ENCODE measurements at regions not wholly inside any gene's neighbourhood (a gene's known extent, or its start where the extent isn't known, plus 50 kb on each side); places are given as distances from the start of the nearest gene placed in this dataset.
A peak's percentile ranks its signal among the peaks of the same experiment; 100 is the strongest.

DNA sequence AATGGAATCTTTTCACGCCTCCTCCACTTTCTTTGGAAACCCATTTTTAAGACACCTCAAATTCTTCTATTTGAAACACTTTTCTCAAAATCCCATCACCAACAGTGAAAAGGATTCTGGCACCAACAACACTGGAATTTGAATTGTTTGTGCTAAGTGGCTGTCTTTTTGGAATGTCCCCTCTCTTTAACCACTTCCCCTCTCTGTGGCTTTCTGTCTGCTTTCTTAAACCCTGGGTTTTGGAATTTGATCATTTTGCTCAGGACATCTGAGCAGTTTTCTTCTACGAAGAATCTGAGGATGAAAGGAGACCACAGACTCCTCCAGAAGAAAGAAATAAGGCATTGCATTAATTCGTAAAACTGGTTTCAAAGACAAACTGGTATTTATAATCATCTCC lies 89.0 kb downstream of the MXRA5 start:
- no peak for DNase-seq (ENCODE audit: low read depth, low spot score)
- in situ Hi-C loops (cut with HindIII; ENCODE audit: low pct_unique_long_range_greater_than_20kb, low sequenced_read_pairs) = no loop called here

DNA sequence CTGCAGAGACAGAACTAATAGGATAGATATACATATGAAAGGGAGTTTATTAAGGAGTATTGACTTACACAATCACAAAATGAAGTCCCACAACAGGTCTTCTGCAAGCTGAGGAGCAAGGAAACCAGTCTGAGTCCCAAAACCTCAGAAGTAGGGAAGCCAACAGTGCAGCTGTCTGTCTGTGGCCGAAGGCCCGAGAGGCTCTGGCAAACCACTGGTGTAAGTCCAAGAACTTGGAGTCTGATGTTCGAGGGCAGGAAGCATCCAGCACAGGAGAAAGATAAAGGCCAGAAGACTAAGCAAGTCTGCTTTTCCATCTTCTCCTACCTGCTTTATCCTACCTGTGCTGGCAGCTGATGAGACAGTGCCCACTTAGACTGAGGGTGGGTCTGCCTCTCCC lies 89.6 kb downstream of the MXRA5 start:
- in situ Hi-C loops (cut with HindIII; ENCODE audit: low pct_unique_long_range_greater_than_20kb, low sequenced_read_pairs) = no loop called here
- DNase-seq (ENCODE audit: low read depth, low spot score) = no peak

DNA sequence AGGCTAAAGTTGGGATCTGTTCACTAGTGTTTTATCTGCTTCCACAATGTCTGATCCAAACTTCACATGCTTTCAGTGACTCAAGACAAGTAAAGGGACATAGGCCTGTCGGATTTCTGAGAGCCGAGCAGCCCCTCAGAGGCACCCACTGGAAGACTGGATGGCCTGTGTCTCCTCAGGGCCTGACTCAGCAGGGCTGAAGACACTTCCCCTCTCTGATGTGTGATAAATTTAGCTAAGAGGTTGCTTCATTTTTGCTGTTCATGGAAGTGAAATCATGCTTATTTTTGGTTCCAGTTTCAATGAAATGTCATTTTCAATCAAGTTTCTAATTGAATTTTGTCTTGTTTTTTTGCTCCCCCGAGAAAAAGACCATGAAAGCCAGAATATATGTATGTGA lies 93.7 kb downstream of the MXRA5 start:
- in situ Hi-C loops (cut with HindIII; ENCODE audit: low pct_unique_long_range_greater_than_20kb, low sequenced_read_pairs) = no loop called here
- no peak for DNase-seq (ENCODE audit: low read depth, low spot score)

DNA sequence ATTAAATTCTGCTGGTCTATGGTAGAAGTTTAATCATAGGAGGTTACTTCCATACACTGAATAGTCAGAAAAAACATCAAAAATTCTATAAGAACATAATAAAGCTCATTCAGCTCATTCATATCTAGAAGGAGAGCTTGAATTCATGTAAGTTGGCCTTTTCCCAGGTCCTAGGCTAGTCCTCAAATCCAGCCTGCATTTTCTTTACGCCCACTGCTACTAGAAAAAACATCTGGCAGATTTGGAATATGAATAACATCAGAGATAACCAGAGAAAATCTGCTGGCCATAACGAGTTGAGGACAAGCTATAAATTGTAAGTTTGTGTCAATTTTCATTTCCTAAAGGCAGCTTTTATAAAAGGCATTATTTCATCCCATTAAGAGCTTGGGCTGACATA lies 95.5 kb downstream of the MXRA5 start:
- DNase-seq (ENCODE audit: low read depth, low spot score) = no peak
- in situ Hi-C loops (cut with HindIII; ENCODE audit: low pct_unique_long_range_greater_than_20kb, low sequenced_read_pairs) = no loop called here

DNA sequence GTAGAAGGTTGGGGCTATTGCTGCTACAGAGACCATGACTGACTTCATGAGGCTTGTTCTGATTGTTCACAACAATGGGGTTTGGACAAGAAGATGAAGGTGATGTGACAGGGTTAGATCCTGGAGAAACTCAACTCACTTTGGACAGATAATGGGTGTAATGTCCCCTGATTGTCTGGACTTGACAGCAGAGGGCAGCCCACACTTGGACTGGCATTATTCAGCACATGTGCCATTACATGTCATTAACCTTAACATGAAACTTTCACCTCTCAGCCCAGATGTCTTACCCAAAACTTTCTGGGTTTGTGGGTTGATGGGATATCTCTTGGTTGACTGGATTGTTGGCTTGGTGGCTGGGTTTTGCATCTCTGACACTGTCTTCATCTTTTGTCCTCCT lies 101.5 kb downstream of the MXRA5 start:
- peak; percentile 4 for DNase-seq (ENCODE audit: low read depth, low spot score)
- in situ Hi-C loops (cut with HindIII; ENCODE audit: low pct_unique_long_range_greater_than_20kb, low sequenced_read_pairs) = no loop called here

DNA sequence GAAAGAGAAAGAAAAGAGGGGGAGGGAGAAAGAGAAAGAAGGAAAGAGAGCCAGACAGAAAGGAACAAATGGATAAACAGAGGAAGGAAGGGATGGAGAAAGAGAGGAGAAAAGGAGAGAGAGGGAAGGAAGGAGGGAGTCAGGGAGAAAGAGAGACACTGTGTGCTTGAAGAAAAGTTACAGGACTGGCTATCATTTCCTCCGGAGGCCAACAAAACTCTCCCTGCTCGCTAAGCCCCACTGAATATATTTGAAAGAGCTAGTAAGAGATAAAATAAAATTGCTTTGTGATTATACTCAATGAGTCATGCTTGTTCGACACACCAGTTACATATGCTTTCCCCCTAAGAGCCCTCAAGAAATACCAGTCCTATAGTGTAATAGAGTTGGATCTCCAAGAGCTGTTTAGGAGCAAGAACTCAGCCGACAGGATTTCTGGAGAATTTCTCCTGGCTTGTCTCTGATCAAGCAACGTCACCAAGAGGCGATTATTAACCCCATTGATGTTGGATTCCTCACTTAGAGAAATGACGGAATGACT lies 102.2 kb downstream of the MXRA5 start:
- in situ Hi-C loops (cut with HindIII; ENCODE audit: low pct_unique_long_range_greater_than_20kb, low sequenced_read_pairs) = no loop called here
- no peak for DNase-seq (ENCODE audit: low read depth, low spot score)

DNA sequence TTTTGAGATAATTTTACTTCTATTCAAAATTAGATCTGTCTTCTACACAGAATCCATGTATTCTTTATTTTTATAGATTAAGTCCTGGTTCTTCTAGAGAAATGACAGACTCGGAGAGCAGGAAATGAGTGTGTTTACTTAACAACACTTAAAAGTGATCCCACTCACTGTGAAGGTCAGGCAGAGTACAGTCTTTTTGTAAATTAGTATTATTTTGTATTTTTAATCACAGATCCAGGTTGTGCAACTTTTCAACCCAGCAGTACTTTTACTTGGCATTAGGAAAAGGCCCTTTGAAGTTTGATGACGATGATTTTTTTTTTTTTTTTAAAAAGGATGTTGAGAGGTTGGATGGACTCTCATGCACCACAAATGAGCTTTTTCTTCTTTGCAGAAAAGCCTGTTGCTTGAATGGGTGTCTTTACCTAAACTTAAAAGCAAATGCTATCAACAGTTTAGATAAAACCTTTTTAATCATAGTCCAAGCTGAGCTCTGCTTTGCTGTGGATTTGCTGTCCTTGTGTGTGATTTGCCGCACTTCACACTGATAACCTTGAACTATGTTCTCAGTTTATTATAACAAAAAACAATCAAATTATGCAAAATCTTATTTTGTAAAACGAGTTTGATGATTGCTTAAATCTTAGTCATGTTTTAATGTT lies 114.1 kb downstream of the MXRA5 start:
- DNase-seq (ENCODE audit: low read depth, low spot score) = no peak
- in situ Hi-C loops (cut with HindIII; ENCODE audit: low pct_unique_long_range_greater_than_20kb, low sequenced_read_pairs) = no loop called here

DNA sequence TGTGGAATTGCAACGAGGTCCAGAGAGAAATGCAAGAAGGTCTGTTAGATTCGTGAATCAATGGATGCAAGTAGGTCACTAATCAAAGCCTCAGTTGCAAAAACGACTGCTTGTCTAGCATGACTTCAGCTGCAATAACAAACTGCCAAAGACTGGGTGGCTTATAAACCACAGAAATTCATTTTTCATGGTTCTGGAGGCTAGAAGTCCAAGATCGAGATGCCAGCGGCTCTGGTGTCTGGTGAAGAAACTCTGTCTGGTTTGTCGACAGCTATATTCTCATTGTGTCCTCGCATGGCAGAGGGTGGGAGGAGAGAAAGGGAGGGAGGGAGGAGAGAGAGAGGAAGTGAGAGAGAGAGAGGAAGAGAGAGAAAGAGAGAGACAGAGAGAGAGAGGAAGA lies 114.7 kb downstream of the MXRA5 start:
- in situ Hi-C loops (cut with HindIII; ENCODE audit: low pct_unique_long_range_greater_than_20kb, low sequenced_read_pairs) = no loop called here
- no peak for DNase-seq (ENCODE audit: low read depth, low spot score)

DNA sequence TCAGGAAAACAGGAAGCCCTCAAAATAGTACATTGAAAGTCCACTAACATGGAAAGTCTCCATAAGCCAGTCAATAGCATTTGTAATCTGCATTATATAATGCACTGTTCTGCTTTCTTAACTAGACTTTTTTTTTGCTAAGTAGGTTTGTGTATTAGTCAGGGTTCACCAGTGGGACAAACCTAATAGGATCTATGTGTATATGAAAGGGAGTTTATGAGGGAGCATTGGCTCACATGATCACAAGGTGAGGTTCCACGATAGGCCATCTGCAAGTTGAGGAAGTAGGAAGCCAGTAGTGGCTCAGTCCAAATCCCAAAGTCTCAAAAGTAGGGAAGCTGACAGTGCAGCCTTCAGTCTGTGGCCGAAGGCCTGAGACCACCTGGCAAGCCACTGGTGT lies 116.0 kb downstream of the MXRA5 start:
- DNase-seq (ENCODE audit: low read depth, low spot score) = no peak
- in situ Hi-C loops (cut with HindIII; ENCODE audit: low pct_unique_long_range_greater_than_20kb, low sequenced_read_pairs) = no loop called here

DNA sequence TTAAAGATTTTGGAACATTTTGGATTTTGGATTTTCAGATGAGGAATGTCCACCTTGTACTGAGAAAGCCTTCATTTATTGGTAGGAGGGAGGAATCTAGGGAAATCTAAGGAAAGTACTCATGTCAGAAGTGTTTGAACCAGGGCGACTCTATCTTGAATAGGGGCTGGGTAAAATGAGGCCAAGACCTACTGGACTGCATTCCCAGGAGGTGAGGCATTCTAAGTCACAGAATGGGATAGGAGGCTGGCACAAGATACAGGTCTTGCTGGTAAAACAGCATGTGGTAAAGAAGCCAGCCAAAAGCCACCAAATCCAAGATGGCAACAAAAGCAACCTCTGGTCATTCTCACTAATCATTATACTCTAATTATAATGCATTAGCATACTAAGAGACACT lies 118.9 kb downstream of the MXRA5 start:
- DNase-seq (ENCODE audit: low read depth, low spot score) = no peak
- in situ Hi-C loops (cut with HindIII; ENCODE audit: low pct_unique_long_range_greater_than_20kb, low sequenced_read_pairs) = no loop called here

DNA sequence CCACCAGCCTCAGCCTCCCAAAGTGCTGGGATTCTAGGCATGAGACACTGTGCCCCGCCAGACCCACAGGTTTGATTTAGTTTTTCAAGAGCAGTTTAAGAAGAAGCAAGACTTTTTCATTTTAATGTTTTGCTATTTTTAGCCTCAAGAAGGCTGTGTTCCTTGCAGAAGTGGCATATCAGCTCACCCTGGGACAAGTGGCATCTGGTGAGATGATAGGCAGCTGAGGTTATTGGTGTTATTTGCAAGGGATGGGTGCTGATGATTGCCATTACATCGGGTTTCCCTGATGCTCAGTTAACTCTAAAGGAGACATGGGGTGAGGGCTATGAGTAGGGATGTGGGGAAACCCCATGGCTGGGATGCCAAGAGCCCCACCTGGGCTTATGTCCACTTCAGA lies 120.4 kb downstream of the MXRA5 start:
- in situ Hi-C loops (cut with HindIII; ENCODE audit: low pct_unique_long_range_greater_than_20kb, low sequenced_read_pairs) = no loop called here
- DNase-seq (ENCODE audit: low read depth, low spot score) = no peak

DNA sequence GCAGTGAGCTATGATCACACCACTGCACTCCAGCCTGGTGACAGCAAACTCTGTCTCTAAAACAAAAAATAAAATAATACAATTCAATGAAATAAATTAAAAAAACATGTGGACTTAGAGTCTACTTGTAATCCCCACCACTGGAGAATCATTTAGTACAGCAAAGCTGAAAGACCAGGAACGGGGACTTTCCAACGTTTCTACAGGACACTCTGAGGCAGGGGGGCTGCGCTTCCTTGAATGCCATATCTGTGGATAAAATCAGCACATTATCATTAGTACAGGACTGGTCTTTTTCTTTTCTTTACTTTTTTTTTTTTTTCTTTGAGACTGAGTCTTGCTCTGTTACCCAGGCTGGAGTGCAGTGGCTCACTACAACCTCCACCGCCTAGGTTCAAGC lies 124.8 kb downstream of the MXRA5 start:
- in situ Hi-C loops (cut with HindIII; ENCODE audit: low pct_unique_long_range_greater_than_20kb, low sequenced_read_pairs) = no loop called here
- DNase-seq (ENCODE audit: low read depth, low spot score) = no peak

DNA sequence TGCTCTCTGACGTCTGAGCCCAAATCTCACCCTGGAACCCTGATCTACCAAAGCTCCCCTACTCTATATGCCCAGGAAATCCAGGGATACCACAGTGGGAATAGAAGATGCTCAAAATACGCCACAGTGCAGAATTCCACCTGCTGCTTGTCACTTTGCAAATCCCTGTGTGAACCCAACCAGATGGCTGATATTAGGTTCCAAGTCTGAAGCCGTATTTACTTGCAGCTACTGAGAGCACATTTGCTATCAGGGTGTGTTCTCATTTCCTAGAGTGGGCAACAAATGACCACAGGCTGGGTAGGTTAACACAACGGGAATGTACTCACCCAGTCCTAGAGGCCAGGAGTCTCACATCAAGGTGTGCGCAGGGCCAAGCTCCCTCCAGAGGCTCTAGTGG lies 126.8 kb downstream of the MXRA5 start:
- DNase-seq (ENCODE audit: low read depth, low spot score) = no peak
- in situ Hi-C loops (cut with HindIII; ENCODE audit: low pct_unique_long_range_greater_than_20kb, low sequenced_read_pairs) = no loop called here

DNA sequence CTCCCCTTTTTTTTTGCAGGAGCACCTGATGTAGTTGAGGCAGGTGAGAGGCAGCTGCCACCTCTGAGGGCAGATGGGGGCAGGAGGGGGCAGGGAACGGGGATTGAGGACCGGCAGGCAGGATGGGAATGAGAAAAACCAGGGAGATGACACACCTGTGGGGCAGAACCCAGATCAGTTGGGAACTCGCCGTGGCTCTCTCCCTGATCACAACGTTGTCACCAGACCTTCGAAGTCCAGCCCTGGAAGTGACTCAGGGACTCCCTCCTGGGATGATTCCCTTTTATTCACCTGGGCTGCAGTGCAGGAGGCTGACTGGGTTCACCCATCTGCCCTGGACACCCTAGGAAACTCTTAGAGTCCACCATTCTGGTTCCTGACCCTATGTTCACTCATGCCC lies 127.2 kb downstream of the MXRA5 start:
- in situ Hi-C loops (cut with HindIII; ENCODE audit: low pct_unique_long_range_greater_than_20kb, low sequenced_read_pairs) = no loop called here
- DNase-seq (ENCODE audit: low read depth, low spot score) = no peak

DNA sequence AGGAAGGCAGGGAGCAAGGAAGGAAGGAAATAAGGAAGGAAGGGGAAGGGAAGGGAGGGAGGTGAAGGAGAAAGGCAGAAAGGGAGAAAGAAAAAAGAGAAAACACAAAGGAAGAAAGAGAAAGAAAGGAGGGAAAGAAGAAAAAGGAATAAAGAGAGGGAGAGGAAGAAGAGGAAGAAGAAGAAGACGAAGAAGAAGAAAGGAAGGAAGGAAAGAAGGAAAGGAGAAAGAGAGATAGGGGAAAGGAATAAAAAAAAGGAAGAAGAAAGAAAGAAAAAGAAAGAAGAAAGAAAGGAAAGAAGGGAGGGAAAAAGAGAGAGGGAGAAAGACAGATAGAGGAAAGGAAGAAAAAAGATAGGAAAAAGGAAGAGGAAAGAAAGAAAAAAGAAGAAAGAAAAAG lies 128.0 kb downstream of the MXRA5 start:
- DNase-seq (ENCODE audit: low read depth, low spot score) = no peak
- in situ Hi-C loops (cut with HindIII; ENCODE audit: low pct_unique_long_range_greater_than_20kb, low sequenced_read_pairs) = no loop called here

DNA sequence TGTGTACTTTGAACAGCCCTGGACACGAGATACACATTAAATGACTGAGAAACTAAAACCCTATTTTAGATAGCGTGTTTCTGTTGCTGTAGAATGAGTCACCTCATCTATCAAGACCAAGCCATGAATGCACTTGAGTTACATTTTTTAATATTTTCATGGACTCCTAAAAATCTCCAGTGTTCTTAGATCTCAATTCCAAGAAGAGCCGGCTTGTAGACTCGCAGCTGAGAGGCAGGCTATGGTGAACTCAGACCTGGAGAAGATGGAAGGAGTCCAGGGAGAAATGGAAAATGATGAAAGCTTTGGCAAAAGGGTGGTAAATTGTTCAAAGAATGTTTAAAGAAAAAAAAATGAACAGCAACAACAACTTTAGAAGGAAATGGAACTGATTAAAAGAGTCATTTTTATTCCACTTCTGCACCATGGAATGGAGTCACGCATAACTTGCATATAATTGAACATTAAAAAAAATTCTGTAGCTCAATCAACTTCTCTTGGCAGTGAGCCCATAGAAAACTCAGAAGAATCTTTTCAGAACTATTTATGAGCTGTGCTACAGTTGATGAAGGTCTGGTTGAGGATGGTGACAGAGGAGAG lies 129.8 kb downstream of the MXRA5 start:
- in situ Hi-C loops (cut with HindIII; ENCODE audit: low pct_unique_long_range_greater_than_20kb, low sequenced_read_pairs) = no loop called here
- no peak for DNase-seq (ENCODE audit: low read depth, low spot score)

DNA sequence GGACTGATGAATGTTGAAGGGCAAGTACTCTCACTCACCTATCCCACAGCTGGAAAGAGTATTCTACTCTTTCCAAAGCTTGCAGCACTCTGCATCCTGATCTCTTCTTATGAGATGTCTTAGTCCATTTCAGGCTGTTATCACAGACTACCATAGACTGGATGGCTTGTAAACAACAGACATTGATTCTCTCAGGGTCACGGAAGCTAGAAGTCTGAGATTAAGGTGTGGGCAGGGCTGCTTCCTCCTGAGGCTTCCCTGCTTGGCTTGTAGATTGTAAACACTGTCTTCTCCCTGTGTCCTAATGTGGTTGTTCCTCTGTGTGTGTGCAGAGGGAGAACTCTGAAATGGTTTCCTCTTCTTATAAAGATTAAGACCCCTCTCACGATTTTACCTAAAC lies 131.2 kb downstream of the MXRA5 start:
- DNase-seq (ENCODE audit: low read depth, low spot score) = no peak
- in situ Hi-C loops (cut with HindIII; ENCODE audit: low pct_unique_long_range_greater_than_20kb, low sequenced_read_pairs) = no loop called here

DNA sequence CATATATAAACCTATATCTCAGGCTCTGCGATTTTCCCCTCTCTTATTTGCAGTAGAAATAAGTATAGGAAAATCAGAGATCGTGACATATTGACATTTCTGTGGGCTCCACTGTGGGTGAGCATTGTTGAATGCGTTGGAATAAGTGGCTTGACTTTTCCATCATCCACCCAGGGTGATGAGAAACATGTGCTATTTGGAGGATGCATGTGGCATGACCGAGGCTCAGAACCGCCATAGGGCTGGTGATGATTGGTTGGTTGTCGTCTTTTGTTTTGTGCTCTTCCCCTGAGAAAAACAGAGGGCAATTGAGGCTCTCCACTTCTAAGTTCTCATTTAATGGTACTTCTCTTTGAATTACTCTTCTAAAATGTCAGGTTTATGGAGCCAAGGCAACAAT lies 140.1 kb downstream of the MXRA5 start:
- in situ Hi-C loops (cut with HindIII; ENCODE audit: low pct_unique_long_range_greater_than_20kb, low sequenced_read_pairs) = no loop called here

DNA sequence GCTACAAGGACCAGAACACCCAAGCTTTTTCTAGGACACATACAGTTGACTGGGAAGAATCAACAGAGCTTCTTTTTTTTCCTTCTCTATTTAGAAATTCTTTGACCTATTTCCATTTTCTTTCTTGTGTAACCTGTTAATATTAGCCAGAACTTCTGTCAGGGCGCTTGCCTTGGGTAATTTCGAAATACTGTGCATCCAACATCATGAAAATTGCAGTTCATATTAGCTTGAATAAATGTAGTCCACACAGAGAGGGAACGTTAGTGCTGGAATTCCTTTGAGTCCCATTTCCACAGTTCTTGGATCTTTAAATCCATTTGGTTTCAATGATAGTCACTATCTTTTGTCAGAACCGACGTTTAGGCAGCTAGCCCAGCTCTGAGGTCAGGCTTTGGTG lies 141.8 kb downstream of the MXRA5 start:
- in situ Hi-C loops (cut with HindIII; ENCODE audit: low pct_unique_long_range_greater_than_20kb, low sequenced_read_pairs) = no loop called here

More for the DNA sequence above, 140.1 kb downstream of the MXRA5 start:
- DNase-seq (ENCODE audit: low read depth, low spot score) = no peak

DNA sequence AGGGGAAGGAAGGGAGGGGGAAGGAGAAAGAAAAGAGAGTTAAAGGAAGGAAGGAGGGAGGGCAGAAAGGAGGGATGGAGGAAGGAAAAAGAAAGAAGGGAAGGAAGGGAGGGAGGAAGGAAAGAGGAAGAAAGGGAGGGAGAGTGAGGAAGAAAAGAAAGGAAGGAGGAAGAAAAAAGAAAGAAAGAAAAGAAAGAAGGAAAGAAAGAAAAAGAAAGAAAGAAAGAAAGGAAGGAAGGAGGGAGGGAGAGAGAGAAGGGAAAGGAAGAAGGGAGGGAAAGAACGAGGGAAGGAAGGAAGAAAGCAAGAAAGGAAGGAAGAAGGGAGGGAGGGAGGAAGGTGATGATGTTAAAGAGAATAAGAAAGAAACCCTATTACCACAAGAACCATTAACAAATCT lies 150.6 kb downstream of the MXRA5 start:
- in situ Hi-C loops (cut with HindIII; ENCODE audit: low pct_unique_long_range_greater_than_20kb, low sequenced_read_pairs) = no loop called here
- DNase-seq (ENCODE audit: low read depth, low spot score) = no peak

More for the DNA sequence above, 141.8 kb downstream of the MXRA5 start:
- no peak for DNase-seq (ENCODE audit: low read depth, low spot score)
